ENCODE measurements at regions not wholly inside any gene's neighbourhood (a gene's known extent, or its start where the extent isn't known, plus 50 kb on each side); places are given as distances from the start of the nearest gene placed in this dataset.

GRCh38 chr5:51449026-51449425, 65.8 kb downstream of the ISL1 start:
- FAIRE-seq = no peak

GRCh38 chr5:51452562-51452961, 69.3 kb downstream of the ISL1 start:
- no peak for FAIRE-seq

GRCh38 chr5:51465165-51465564, 81.9 kb downstream of the ISL1 start:
- no peak for FAIRE-seq

GRCh38 chr5:51466214-51466613, 83.0 kb downstream of the ISL1 start:
- no peak for FAIRE-seq

DNA sequence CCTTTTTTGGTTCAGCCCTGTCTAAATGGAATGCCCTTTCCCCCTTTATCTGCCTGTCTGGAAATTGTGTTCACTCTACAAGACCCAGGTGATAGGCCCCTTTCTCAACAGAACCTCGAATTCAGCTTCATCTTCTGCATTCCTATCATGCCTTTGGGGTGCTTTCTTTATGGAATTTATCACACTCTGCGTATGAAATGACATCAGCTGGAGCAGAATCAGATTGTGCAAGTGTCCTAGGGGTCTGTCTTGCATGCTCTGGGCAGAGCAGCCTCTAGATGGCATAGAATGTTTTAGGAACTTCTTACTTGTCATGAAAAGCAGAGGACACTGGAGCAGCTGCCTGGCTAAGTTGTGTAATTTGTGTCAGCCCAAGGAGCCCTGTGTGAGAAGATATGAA, 84.9 kb downstream of the ISL1 start:
- FAIRE-seq = no peak

DNA sequence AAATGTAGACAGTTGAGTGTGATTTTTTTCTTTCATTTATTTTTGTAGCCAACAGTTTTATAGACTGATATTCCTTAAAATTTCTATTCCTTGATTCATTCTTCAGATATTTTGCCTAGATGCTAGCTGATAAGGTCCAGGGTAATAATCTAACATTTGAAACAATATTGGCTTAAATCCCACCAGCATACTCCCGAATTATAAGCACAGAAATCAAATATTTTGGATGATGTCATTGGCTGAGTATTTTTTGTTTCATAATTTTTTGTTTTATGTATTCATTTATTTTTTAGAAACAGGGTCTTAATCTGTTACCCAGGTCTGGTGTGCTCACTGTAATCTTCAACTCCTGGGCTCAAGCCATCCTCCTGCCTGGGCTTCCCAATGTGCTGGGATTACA, 88.4 kb downstream of the ISL1 start:
- FAIRE-seq = no peak

DNA sequence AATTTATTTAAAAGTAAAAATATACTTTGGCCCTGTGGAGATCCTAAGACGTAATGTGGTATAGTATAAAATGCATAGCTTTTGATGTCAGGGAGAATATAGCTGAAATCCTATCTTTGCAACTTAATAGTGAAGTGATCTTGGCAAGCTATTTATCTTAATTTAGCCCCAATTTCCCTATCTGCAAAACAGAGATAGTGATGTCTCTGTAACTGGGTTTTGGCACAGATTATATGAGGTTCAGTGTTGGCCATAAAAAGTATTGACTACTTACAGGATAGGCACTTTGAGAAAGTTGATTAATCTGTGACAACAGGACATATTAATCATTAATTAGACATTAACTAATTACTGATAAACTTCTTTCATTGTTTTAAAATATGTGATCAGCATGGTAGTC, 89.2 kb downstream of the ISL1 start:
- no peak for FAIRE-seq

DNA sequence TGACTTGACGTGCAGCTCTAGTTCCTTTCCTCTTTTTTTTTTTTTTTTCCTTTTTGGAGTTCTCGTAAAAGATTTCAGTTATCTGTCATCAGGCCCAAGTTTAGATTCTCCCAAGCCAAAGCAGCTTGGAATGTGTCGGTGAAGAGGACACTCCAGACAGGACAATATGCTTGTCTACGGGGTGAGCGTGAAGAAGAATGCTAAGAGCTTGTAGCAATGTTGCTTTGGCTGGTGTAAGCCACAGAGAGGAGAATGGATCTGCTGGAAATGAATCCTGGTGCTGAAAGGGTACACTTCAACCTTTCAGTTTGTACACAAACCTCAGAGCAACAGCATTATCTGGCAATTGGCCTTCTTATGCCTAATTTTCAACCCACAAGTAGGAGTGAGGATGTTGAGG, 92.4 kb downstream of the ISL1 start:
- no peak for FAIRE-seq

GRCh38 chr5:51476431-51476830, 93.2 kb downstream of the ISL1 start:
- peak; percentile 55 for FAIRE-seq

DNA sequence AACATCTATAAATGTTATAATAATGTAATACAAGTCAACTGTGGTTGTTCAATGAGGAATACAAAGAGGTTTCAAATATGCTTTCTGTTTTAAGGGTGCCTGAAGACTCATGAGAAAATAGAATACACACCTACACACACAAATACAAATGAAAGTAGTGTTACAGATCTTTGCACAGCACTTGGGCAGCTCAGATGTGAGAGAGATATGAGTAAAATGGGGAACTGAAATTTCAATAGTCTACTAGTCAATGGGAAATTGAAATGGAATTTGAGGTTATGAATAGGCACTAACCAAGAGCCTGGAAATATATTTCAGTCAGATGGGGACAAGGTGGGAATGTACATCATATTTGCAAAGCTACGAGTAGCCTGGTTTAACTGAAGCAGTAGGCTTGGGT, 96.6 kb downstream of the ISL1 start:
- no peak for FAIRE-seq

DNA sequence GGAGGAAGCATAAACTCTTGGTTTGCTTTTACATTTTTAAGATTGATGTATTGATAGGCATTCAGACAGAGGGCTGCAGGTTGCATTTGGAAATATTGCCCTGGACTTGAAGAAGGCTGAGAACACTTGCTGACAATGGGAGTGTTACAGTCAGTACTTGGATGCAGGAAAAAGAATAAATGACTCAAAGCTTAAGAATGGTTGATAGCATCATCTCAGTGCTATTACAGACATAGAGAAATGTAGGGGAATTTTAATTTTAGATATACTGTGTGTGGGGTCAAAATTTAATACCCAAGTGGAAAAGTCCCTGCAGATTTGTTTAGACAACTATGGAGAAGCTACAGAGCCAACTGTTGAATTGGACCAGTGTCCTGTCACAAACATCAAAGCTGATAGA, 101.1 kb downstream of the ISL1 start:
- FAIRE-seq = no peak

- no peak for FAIRE-seq
Observed at GRCh38 chr5:51486158-51486557, 102.9 kb downstream of the ISL1 start.

GRCh38 chr5:51487952-51488351, 104.7 kb downstream of the ISL1 start:
- no peak for FAIRE-seq

DNA sequence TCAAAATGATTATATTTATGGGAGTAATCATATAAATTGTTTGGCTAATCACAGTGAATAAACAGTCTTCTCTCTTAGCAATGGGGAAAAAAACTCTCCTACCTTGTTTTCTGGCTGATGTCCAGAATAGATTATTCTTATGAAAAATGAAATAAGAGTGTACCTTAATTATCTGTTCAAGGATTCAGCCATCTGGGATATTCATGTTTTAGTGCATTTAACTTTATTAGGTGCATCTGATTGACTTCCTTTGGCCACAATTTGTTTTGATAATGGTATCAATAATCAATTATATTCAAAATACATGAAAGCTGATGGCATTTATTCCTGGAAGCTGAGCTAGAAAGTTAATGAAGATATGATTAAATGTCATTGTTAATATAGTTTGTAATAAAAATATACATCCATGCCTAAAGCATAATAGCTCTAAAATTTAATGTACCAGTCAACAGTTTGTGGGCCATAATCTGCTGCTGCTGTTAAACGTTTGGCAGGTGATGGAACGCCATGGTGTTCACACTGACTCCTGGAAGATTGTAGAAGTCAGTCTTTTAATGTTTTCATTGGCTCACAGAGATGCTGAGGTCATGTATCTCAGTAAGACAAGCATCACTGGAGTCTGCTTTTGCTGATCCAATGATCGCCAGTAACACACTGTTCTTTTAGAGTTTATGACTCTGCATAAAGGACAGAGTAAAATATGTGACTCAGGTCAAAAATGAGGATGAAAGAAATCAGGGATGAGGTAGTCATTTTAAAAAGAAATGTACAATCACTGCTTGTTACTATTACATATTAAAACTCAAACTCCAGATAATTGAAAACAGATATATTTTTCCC, 105.8 kb downstream of the ISL1 start:
- FAIRE-seq = no peak

GRCh38 chr5:51494821-51495220, 111.6 kb downstream of the ISL1 start:
- FAIRE-seq = no peak

GRCh38 chr5:51495672-51496071, 112.4 kb downstream of the ISL1 start:
- no peak for FAIRE-seq

DNA sequence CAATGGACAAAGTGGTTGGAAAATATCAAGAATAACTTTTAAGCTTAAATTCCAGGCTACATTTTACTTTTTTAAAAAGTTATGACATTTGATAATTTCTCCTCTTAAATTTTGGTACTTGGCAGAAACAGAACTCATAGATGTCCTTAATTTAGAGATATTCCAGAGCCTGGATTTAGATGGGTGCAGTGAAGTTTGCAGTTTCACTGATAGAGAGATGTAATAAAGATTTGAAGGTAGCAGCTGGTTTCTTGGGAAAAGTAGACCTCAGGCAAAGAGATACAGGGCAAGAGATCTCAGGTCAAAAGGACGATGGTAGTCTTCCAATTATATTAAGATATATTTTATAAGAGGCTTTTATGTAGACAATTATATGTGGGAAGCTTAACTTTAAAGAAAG, 134.6 kb downstream of the ISL1 start:
- FAIRE-seq = no peak

DNA sequence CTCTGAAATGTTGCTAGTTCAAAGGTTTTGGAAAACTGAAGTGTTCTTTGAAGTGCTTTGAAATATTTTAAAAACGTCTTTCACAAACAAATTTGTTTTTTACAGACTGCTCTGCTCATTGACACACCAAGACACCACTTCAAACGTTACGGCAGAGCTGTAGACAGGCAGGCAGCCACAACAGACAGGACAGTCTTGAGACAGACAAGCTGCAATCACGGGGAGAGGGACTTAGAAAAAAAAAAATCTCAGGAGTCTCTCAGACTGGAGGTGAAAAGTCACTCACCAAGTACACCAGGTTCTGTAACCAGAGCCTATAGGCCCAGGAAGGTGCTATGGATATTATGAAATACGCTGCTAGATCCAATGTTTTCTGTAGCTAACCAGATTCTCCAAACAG, 135.4 kb downstream of the ISL1 start:
- FAIRE-seq = no peak

GRCh38 chr5:51521583-51521982, 138.3 kb downstream of the ISL1 start:
- FAIRE-seq = no peak

GRCh38 chr5:51539232-51539631, 156.0 kb downstream of the ISL1 start:
- FAIRE-seq = no peak

DNA sequence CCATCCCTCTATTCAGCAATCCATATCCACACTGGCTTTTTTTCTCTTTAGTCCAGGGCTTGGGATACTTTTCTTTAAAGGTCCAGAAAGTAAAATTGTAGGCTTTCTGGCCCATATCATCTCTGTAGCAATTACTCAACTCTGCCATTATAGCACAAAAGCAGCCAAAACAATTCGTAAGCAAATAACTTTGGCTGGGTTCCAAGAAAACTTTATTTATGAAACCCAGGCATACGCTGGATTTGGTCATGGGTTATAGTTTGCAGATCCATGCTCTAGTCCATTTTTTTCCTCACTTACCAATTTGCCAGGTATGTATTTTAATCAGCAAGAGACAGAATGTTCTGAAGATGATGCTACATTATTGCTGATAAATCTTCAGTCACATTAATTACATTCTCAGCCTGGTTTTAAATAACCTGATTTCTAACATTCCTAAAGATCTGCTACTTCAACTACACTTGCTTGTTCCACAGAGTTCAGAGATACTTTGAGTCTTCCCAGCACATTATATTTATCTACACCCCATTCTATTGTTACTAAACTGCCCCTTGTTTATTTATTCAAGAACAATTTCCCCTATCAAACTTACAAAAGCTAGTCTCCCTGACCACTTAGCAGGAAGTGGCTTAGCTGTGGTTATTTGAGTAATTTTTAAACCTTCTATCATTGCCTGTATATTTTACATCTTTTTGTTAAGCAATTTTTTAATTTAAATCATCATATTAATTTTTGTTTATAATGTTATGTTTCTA, 161.0 kb downstream of the ISL1 start:
- FAIRE-seq = no peak

DNA sequence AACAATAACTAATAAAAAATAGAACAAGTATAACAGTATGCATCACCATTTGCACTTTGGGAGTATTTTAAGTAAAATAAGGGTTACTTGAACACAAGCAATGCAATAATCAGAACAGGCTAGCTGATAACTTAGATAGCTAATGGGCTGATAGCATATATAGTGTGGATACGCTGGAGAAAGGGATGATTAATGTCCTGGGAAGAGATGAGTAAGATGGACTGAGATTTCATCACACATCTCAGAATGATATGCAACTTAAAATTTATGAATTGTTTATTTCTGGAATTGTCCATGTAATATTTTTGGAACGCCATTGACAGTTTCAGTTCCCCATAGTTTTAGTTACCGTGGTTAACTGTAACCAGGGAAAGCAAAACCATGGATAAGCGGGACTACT, 173.6 kb downstream of the ISL1 start:
- no peak for FAIRE-seq

DNA sequence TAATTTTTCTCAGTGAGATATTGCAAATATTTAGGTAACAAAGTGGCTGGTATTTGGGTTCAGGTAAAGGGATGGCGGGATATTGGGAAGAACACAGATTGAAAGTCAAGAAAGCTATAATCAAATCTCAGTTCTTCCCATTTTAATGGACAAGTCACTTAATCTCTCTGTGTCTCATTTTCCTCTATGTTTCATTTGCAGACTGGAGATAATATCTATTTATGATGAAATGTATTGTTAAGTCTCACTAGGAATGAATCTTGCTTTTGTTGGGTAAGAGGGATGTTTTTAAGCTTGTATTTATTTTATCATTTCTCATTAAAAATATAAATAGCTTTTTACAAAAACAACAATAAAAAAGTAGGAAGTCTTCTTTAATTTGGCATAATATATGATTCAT, 175.4 kb downstream of the ISL1 start:
- no peak for FAIRE-seq

DNA sequence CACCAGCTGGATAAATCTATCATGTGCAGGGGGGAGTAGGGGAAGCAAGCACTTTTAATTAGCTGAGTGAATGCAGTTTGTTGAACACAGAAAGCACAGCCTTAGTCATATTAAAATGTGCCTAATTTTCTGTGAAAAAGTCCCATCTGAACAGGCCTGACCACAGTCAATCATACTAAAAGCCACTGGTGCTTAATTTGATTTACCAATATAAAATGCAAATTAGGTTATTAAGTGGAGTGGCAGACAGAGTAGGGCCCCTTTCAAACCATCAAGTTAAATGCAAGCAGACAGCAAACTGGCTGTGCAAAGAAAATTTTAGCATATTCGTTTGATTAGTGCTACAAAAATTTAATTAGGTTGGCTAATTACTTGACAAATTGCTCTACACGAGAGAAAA, 176.1 kb downstream of the ISL1 start:
- FAIRE-seq = no peak

All from colon (tissue), 2 donors.